MM.1S (cell line): ENCODE measurements at regions not wholly inside any gene's neighbourhood (a gene's known extent, or its start where the extent isn't known, plus 50 kb on each side); places are given as distances from the start of the nearest gene placed in this dataset.

ENCODE experiments used
- EZH2 ChIP-seq: fragments of 300-600 bp; sonication (generic); optimal IDR thresholded peaks from 2 replicates; pipeline ENCODE3; 2017; ENCODE audit warnings: low read depth, mild to moderate bottlenecking, antibody characterized with exemption, low read length, mixed read lengths
- EZH2phosphoT487 ChIP-seq: fragments of 300-600 bp; sonication (generic); IDR thresholded peaks from 2 replicates; pipeline ENCODE4 v1.6.1; 2018; ENCODE audit warnings: antibody characterized with exemption, low read length

- TF ChIP-seq EZH2 = no peak
- TF ChIP-seq EZH2phosphoT487 = no peak
These were observed 360.3 kb upstream of the ERCC4 start for GRCh38 chr16:13559624-13560023.
